Stimulated activated CD4-positive, alpha-beta T cell treated with anti-CD3 and anti-CD28 coated beads, Interleukin-15, amount 100 ng/mL, for 24 hours (primary cell): ENCODE measurements at regions not wholly inside any gene's neighbourhood (a gene's known extent, or its start where the extent isn't known, plus 50 kb on each side); places are given as distances from the start of the nearest gene placed in this dataset.
"Not testable (repeated sequence)": the region's sequence is repeated elsewhere in the genome, so short reads cannot be mapped to it uniquely, and the experiment has no call there.

ENCODE experiments used
- DNase-seq: peaks from one replicate; pipeline ENCODE4 v3.0.0-alpha.2; 2020

- DNase-seq = no peak
Observed at GRCh38 chr1:199553104-199553503, 474.4 kb upstream of the NR5A2 start.

- DNase-seq = no peak
Observed at GRCh38 chr1:199561334-199561733, 466.2 kb upstream of the NR5A2 start.

- no peak for DNase-seq
Observed at GRCh38 chr1:199573047-199573446, 454.5 kb upstream of the NR5A2 start.

- no peak for DNase-seq
Observed at GRCh38 chr1:199574950-199575349, 452.6 kb upstream of the NR5A2 start.

- DNase-seq = no peak
Observed at GRCh38 chr1:199580300-199580699, 447.2 kb upstream of the NR5A2 start.

- no peak for DNase-seq
Observed at GRCh38 chr1:199585392-199585791, 442.1 kb upstream of the NR5A2 start.

GRCh38 chr1:199590708-199591107, 436.8 kb upstream of the NR5A2 start:
- no peak for DNase-seq

GRCh38 chr1:199591468-199591867, 436.0 kb upstream of the NR5A2 start:
- DNase-seq = no peak

- DNase-seq = no peak
Observed at GRCh38 chr1:199593475-199593874, 434.0 kb upstream of the NR5A2 start.

GRCh38 chr1:199596448-199596847, 431.1 kb upstream of the NR5A2 start:
- DNase-seq = not testable (repeated sequence)

GRCh38 chr1:199597152-199597551, 430.4 kb upstream of the NR5A2 start:
- no peak for DNase-seq

GRCh38 chr1:199608414-199608813, 419.1 kb upstream of the NR5A2 start:
- DNase-seq = no peak

GRCh38 chr1:199612976-199613774, 414.3 kb upstream of the NR5A2 start:
- no peak for DNase-seq

- no peak for DNase-seq
Observed at GRCh38 chr1:199616947-199617346, 410.6 kb upstream of the NR5A2 start.

GRCh38 chr1:199619223-199619622, 408.3 kb upstream of the NR5A2 start:
- no peak for DNase-seq

- DNase-seq = not testable (repeated sequence)
Observed at GRCh38 chr1:199626228-199626627, 401.3 kb upstream of the NR5A2 start.

- DNase-seq = no peak
Observed at GRCh38 chr1:199629624-199630023, 397.9 kb upstream of the NR5A2 start.

- no peak for DNase-seq
Observed at GRCh38 chr1:199639453-199639852, 388.1 kb upstream of the NR5A2 start.

GRCh38 chr1:199641531-199641930, 386.0 kb upstream of the NR5A2 start:
- DNase-seq = no peak

GRCh38 chr1:199644912-199645311, 382.6 kb upstream of the NR5A2 start:
- no peak for DNase-seq

GRCh38 chr1:199646761-199647160, 380.7 kb upstream of the NR5A2 start:
- no peak for DNase-seq

GRCh38 chr1:199657449-199657848, 370.1 kb upstream of the NR5A2 start:
- no peak for DNase-seq

- no peak for DNase-seq
Observed at GRCh38 chr1:199660071-199660470, 367.4 kb upstream of the NR5A2 start.

- no peak for DNase-seq
Observed at GRCh38 chr1:199665371-199665770, 362.1 kb upstream of the NR5A2 start.

GRCh38 chr1:199667089-199667488, 360.4 kb upstream of the NR5A2 start:
- DNase-seq = no peak
